GM23338 (cell line): ENCODE measurements at regions not wholly inside any gene's neighbourhood (a gene's known extent, or its start where the extent isn't known, plus 50 kb on each side); places are given as distances from the start of the nearest gene placed in this dataset.

Experiments used
- ATAC-seq: fragments of 200-7000 bp; cut with Tn5 transposase; 3 replicates; pipeline ENCODE4 v1.9.1; 2020
- DNase-seq: peaks from one replicate; pipeline ENCODE4 v3.0.0-alpha.2; 2015; ENCODE audit warnings: low spot score
- H2AFZ ChIP-seq: fragments of 200-600 bp; sonication (generic); 2 replicates; pipeline ENCODE4 v1.8.0; 2016; ENCODE audit warnings: antibody characterized with exemption, mild to moderate bottlenecking, moderate library complexity
- H3F3A ChIP-seq: fragments of 200-600 bp; sonication (generic); replicated peaks from 2 replicates; pipeline ENCODE4 v1.8.0; 2017; ENCODE audit warnings: antibody characterized with exemption, mixed run types, low read depth
- H3K27ac ChIP-seq: fragments of 200-600 bp; sonication (generic); 2 replicates; pipeline ENCODE4 v1.6.1; 2016; ENCODE audit warnings: low read depth
- H3K27me3 ChIP-seq: fragments of 200-600 bp; sonication (generic); 2 replicates; pipeline ENCODE4 v1.8.0; 2016; ENCODE audit warnings: mild to moderate bottlenecking, mixed run types, moderate library complexity; ENCODE audit not compliant: insufficient read depth
- H3K36me3 ChIP-seq: fragments of 200-600 bp; sonication (generic); 2 replicates; pipeline ENCODE4 v1.8.0; 2016; ENCODE audit warnings: mild to moderate bottlenecking; ENCODE audit not compliant: insufficient read depth
- H3K4me1 ChIP-seq: fragments of 200-600 bp; sonication (generic); 2 replicates; pipeline ENCODE4 v1.8.0; 2016; ENCODE audit warnings: mild to moderate bottlenecking, moderate library complexity; ENCODE audit not compliant: insufficient read depth
- H3K4me2 ChIP-seq: fragments of 200-600 bp; sonication (generic); 2 replicates; pipeline ENCODE4 v1.7.1; 2017; ENCODE audit warnings: mixed run types
- H3K4me3 ChIP-seq: fragments of 200-600 bp; sonication (generic); 2 replicates; pipeline ENCODE4 v1.6.1; 2016; ENCODE audit warnings: mixed run types
- H3K79me2 ChIP-seq: fragments of 200-600 bp; sonication (generic); replicated peaks from 2 replicates; pipeline ENCODE4 v1.8.0; 2017; ENCODE audit warnings: mild to moderate bottlenecking; ENCODE audit not compliant: insufficient read depth
- H3K9me2 ChIP-seq: fragments of 200-600 bp; sonication (generic); 2 replicates; pipeline ENCODE4 v1.8.0; 2017; ENCODE audit not compliant: insufficient read depth
- H4K20me1 ChIP-seq: fragments of 200-600 bp; sonication (generic); replicated peaks from 2 replicates; pipeline ENCODE4 v1.8.0; 2017; ENCODE audit warnings: mild to moderate bottlenecking; ENCODE audit not compliant: insufficient read depth
- H3K27ac Mint-ChIP-seq: 2 replicates; pipeline ENCODE4 v1.8.0; 2020; ENCODE audit warnings: inconsistent platforms, mild to moderate bottlenecking, moderate library complexity, mixed read lengths
- H3K27me3 Mint-ChIP-seq: 3 replicates; pipeline ENCODE4 v1.8.0; 2022; ENCODE audit warnings: low read depth, mild to moderate bottlenecking, moderate library complexity, mixed read lengths, inconsistent platforms; ENCODE audit not compliant: insufficient read depth, poor library complexity
- H3K36me3 Mint-ChIP-seq: 3 replicates; pipeline ENCODE4 v1.8.0; 2021; ENCODE audit warnings: low read depth, mild to moderate bottlenecking, inconsistent platforms, moderate library complexity, mixed read lengths
- H3K4me1 Mint-ChIP-seq: 3 replicates; pipeline ENCODE4 v1.8.0; 2020; ENCODE audit warnings: mild to moderate bottlenecking, inconsistent platforms, mixed read lengths
- H3K4me3 Mint-ChIP-seq: 3 replicates; pipeline ENCODE4 v1.8.0; 2021; ENCODE audit warnings: moderate library complexity, mild to moderate bottlenecking, inconsistent platforms, mixed read lengths
- H3K9me3 Mint-ChIP-seq: 3 replicates; pipeline ENCODE4 v1.8.0; 2020; ENCODE audit warnings: moderate library complexity, mild to moderate bottlenecking, inconsistent platforms, mixed read lengths
- CREB1 ChIP-seq: fragments of 250-450 bp; sonication (Bioruptor Pico); IDR thresholded peaks from 2 replicates; pipeline ENCODE4 v1.5.0; 2020; ENCODE audit warnings: low read depth, mild to moderate bottlenecking, moderate library complexity
- CTCF ChIP-seq, 2 experiments: fragments of 200-600 bp in 1 of 2; sonication (generic) in 1 of 2; conservative IDR thresholded peaks; 2 replicates each; pipeline versions ENCODE4 v1.5.1 to v1.6.1; 2016 to 2017; ENCODE audit warnings: antibody characterized with exemption in 2 of 2, low read depth in 2 of 2, mild to moderate bottlenecking in 2 of 2, moderate library complexity in 1 of 2
- EZH2phosphoT487 ChIP-seq: fragments of 200-600 bp; sonication (generic); IDR thresholded peaks from one replicate; pipeline ENCODE4 v1.8.1; 2018; ENCODE audit warnings: antibody characterized with exemption; ENCODE audit not compliant: unreplicated experiment
- JUNB ChIP-seq: IDR thresholded peaks from one replicate; pipeline ENCODE4 v1.6.1; 2016; ENCODE audit warnings: antibody characterized with exemption; ENCODE audit not compliant: unreplicated experiment
- NANOG ChIP-seq: IDR thresholded peaks from 2 replicates; pipeline ENCODE4 v1.6.1; 2016; ENCODE audit warnings: antibody characterized with exemption, borderline replicate concordance
- ZNF114 ChIP-seq: fragments of 250-450 bp; sonication (Bioruptor Pico); IDR thresholded peaks from 2 replicates; pipeline ENCODE4 v1.5.0; 2020; ENCODE audit warnings: mild to moderate bottlenecking, moderate library complexity
- ZNF462 ChIP-seq: fragments of 250-450 bp; sonication (Bioruptor Pico); IDR thresholded peaks from 2 replicates; pipeline ENCODE4 v1.5.0; 2020; ENCODE audit warnings: mild to moderate bottlenecking, moderate library complexity
- TF ChIP-seq, protein P1 (sequence below): IDR thresholded peaks from one replicate; pipeline ENCODE4 v1.6.1; 2018; ENCODE audit warnings: antibody characterized with exemption; ENCODE audit not compliant: unreplicated experiment

DNA sequence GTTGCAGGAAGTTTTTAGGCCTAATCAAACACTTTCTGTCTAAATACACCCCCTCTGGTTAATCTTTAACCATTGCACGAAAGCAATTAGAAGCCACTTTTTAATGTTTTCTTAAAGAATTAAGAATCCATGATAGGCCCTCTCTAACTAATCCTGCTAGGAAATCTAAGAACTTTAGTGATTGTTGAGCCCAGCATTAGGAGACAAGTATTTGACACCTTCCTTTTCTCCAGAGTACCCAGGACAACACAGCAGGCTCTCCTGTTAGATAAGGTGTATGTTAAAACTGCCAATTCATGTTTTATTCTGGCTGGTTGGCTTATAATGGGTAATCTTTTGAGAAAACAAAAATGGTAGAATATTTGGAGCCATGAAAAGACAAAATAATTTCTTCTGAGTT is 95.0 kb downstream of the ALX1 start:
- H3K36me3 Mint-ChIP-seq, result no peaks in the 10 kb centered on the region
- H3K27ac Mint-ChIP-seq, result no peak overlapping the region
- Histone ChIP-seq H2AFZ (no peak overlapping the region), H3F3A (no peaks in the 10 kb centered on the region), H3K4me2 (no peak overlapping the region), H3K4me3 (no peak overlapping the region), H3K27me3 (no peaks in the 10 kb centered on the region), H3K27ac (no peak overlapping the region), H3K4me1 (no peaks in the 10 kb centered on the region), H3K79me2 (no peaks in the 10 kb centered on the region), H3K36me3 (no peaks in the 10 kb centered on the region), H4K20me1 (no peaks in the 10 kb centered on the region), H3K9me2 (no peaks in the 10 kb centered on the region)
- ATAC-seq, result no peak
- no peaks in the 10 kb centered on the region for H3K27me3 Mint-ChIP-seq
- H3K9me3 Mint-ChIP-seq, result no peaks in the 10 kb centered on the region
- no peak for TF ChIP-seq EZH2phosphoT487
- TF ChIP-seq CTCF (conservative IDR thresholded peaks at IDR 0.05; ENCODE audit: low read depth in 2 of 2), result no peak
- TF ChIP-seq ZNF114 (CRISPR knock-in tag), result no peak
- no peak overlapping the region for H3K4me3 Mint-ChIP-seq
- no peak for DNase-seq
- no peaks in the 10 kb centered on the region; the same call in 2 of the 3 replicates for H3K4me1 Mint-ChIP-seq

DNA sequence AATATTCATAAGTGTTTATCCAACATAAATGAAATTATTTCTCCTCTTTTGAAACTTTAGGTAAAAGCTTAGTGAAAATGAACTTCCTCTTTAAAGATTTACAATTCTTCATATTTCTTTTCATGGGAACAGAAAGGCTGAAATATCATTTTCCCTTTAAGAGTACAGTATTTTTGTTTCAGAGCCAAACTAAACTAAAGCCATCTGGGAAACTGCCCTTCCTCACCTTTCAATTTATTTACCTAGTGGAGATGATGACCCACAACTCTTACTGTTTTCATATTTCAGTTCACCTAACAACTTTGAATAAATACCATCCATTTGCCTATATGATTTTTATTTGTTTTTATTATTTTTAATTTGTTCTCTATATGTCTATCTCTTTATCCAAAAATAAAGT is 105.4 kb downstream of the ALX1 start:
- no peak overlapping the region for H3K4me3 ChIP-seq
- no peaks in the 10 kb centered on the region for H3K36me3 Mint-ChIP-seq
- no peak overlapping the region for H3K4me3 Mint-ChIP-seq
- no peaks in the 10 kb centered on the region for H3K4me1 Mint-ChIP-seq
- DNase-seq (no peak), ATAC-seq (no peak)
- H3K79me2 ChIP-seq, result no peaks in the 10 kb centered on the region
- H3F3A ChIP-seq, result no peaks in the 10 kb centered on the region
- no peaks in the 10 kb centered on the region for H3K9me3 Mint-ChIP-seq
- no peak overlapping the region for H3K27ac ChIP-seq
- H3K27ac Mint-ChIP-seq, result no peak overlapping the region
- H3K36me3 ChIP-seq, result no peaks in the 10 kb centered on the region
- H2AFZ ChIP-seq, result no peak overlapping the region
- no peaks in the 10 kb centered on the region for H3K4me1 ChIP-seq
- H3K4me2 ChIP-seq, result no peak overlapping the region
- H3K27me3 Mint-ChIP-seq, result no peaks in the 10 kb centered on the region
- no peaks in the 10 kb centered on the region for H3K9me2 ChIP-seq
- H3K27me3 ChIP-seq, result no peaks in the 10 kb centered on the region
- H4K20me1 ChIP-seq, result no peaks in the 10 kb centered on the region
- TF ChIP-seq ZNF462 (CRISPR knock-in tag), result no peak
- TF ChIP-seq, protein P1, sequence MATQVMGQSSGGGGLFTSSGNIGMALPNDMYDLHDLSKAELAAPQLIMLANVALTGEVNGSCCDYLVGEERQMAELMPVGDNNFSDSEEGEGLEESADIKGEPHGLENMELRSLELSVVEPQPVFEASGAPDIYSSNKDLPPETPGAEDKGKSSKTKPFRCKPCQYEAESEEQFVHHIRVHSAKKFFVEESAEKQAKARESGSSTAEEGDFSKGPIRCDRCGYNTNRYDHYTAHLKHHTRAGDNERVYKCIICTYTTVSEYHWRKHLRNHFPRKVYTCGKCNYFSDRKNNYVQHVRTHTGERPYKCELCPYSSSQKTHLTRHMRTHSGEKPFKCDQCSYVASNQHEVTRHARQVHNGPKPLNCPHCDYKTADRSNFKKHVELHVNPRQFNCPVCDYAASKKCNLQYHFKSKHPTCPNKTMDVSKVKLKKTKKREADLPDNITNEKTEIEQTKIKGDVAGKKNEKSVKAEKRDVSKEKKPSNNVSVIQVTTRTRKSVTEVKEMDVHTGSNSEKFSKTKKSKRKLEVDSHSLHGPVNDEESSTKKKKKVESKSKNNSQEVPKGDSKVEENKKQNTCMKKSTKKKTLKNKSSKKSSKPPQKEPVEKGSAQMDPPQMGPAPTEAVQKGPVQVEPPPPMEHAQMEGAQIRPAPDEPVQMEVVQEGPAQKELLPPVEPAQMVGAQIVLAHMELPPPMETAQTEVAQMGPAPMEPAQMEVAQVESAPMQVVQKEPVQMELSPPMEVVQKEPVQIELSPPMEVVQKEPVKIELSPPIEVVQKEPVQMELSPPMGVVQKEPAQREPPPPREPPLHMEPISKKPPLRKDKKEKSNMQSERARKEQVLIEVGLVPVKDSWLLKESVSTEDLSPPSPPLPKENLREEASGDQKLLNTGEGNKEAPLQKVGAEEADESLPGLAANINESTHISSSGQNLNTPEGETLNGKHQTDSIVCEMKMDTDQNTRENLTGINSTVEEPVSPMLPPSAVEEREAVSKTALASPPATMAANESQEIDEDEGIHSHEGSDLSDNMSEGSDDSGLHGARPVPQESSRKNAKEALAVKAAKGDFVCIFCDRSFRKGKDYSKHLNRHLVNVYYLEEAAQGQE, result no peak
- TF ChIP-seq NANOG, result no peak
- no peak for TF ChIP-seq CTCF (conservative IDR thresholded peaks at IDR 0.05; ENCODE audit: low read depth in 2 of 2)
- TF ChIP-seq CREB1, result no peak
- TF ChIP-seq JUNB, result no peak
